ENCODE measurements at regions not wholly inside any gene's neighbourhood (a gene's known extent, or its start where the extent isn't known, plus 50 kb on each side); places are given as distances from the start of the nearest gene placed in this dataset.

DNA sequence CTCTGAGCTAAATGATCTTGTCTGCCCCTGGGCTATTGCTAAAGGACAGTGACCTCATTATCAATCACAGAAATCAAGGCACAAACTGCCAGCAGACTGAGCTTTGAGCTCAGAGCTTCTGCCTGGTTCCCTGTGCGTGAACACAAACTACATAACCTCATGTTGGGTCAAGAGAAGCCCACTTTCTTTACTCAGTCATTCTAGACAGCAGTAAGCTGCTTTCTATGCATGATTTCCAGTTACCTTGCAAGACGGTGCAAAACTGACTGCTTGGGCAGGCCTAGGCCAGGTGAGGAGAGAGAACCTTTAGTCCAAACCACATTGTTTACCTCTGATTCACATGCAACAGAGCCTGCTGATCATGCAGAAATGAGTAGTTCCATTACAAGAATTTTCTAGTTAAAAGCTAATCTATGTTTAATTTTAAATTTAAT, 75.1 kb downstream of the ARRDC4 start:
- TF ChIP-seq POLR2A (IDR thresholded peaks at IDR 0.05) (no peak), CTCF (IDR thresholded peaks at IDR 0.05) (no peak)
